GM08714 (cell line): ENCODE measurements at regions not wholly inside any gene's neighbourhood (a gene's known extent, or its start where the extent isn't known, plus 50 kb on each side); places are given as distances from the start of the nearest gene placed in this dataset.

ENCODE experiments used
- H3K4me3 ChIP-seq: fragments of 200-500 bp; sonication (Bioruptor generic); 2 replicates; pipeline ENCODE4 v1.5.1; 2014; ENCODE audit warnings: mild to moderate bottlenecking, low read length, inconsistent platforms
- ZNF274 ChIP-seq: IDR thresholded peaks from 2 replicates; pipeline ENCODE4 v1.6.1; 2012; ENCODE audit warnings: mild to moderate bottlenecking, low read depth, low read length

DNA sequence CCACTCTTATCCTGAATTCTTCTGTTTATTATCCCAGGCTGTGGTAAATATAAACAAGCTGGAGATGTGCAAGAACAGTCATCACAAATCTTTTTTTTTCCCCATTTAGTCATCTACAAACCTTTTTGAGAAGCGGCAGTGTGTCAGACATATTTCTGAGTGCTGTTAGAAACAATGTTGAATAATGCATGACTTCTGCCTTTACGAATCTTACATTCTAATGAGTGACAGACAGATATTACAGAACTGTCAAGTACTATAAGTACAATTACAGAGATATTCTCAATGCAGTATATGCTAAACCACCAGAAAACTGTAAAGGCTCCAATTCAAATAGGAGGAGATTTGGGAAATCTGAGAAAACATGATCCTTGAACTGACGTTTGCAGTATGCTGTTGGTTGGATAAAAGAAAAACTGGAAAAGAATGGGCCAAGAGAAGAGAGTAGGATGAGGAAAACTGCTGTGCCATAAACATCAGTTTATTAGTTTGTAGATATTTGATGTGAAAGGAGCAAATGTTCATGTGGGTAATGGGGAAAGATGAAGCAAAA lies 379.5 kb upstream of the SLC8A1 start:
- no peak for TF ChIP-seq ZNF274

DNA sequence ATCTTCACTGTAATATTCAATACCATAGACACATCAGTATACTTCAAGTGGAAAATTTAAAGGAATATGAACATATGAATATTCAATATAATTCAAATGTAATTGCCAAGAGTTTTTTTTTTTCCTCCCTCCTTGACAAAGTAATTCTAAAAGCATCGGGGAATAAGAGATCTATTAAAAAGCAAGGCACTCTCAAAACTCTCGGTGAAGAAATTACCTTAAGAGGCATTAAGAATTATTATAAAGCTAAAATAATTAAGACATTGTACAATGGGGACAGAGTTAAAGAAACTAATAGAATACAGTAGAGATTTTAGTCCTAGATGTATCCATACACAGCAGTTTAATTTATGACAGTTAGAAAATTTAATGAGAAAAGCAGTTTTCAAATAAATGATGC lies 390.0 kb upstream of the SLC8A1 start:
- no peak overlapping the region for H3K4me3 ChIP-seq
- no peak for TF ChIP-seq ZNF274

More for the DNA sequence above, 379.5 kb upstream of the SLC8A1 start:
- H3K4me3 ChIP-seq: no peak overlapping the region

DNA sequence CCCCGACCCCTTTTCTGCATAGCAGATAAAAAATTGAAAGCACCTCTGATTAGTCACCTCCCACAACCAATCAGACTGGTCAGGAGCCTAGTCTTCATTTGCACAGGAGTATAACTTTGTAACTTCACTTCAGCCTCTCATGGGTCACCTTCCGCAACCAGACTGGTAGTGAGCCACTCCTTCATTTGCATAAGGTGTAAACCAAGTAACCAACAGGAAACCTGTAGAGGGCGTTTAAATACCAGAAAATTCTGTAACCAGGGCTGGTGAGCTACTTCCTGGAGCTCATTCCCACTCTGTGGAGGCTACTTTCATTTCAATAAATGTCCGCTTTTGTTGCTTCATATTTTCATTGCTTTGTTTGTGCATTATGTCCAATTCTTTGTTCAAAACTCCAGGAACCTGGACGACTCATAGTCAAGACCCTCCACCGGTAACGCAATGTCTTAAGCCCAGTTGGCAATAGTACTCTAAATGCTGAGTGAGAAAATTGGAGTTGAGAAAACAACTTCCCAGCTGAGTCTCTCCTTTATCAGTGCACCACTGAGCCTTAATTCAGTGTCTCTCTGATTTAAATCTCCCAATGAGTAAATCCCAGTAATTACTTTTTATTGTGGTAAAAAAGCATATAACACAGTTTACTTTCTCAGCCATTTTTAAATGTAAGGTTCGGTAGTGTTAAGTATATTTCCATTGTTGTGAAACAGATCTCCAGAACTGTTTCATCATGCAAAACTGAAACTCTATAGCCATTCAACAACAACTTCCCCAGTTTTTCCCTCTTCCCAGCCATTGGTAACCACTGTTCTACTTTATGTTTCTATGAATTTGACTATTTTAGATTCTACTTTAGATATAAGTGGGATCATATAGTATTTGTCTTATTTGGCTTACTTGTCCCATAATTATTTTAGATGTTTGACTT lies 392.7 kb upstream of the SLC8A1 start:
- TF ChIP-seq ZNF274: no peak
- no peak overlapping the region for H3K4me3 ChIP-seq

DNA sequence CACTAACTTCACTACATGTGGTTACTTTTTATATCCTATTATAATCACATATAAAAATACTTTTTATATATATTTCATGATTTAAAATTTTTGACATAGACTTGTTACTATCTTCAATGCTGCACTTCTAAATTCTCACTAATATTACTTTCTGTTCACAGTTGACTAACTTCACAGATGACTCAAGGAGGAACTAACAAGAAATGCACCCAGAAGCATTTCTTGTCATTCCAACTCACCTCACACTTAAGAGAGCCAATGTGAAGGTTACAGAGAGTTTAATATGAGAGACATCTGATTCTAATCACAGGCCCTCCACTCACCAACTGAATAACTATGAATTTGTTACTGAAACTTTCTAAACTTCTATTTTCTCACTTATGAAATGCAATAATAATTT lies 399.8 kb upstream of the SLC8A1 start:
- TF ChIP-seq ZNF274: no peak
- H3K4me3 ChIP-seq: no peak overlapping the region

DNA sequence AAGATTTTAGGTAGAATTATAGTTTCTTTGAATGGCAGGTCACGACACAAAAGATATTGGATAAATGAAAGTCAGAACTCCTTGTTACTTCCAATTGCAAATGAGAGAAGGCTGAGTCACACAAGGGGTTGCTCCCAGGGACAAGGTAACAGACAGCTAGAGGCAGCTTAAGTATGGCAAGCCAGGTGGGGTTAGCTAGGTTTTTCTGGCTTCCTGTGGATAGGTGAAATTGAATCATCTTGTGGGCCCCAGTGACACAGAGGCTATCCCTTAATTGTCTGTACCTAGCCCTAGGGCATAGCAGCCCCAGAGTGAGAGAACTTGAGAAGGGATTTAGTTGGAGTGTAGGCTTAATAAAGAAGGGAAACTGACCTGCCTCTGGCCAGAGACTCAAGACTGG lies 407.7 kb upstream of the SLC8A1 start:
- no peak overlapping the region for H3K4me3 ChIP-seq
- no peak for TF ChIP-seq ZNF274

DNA sequence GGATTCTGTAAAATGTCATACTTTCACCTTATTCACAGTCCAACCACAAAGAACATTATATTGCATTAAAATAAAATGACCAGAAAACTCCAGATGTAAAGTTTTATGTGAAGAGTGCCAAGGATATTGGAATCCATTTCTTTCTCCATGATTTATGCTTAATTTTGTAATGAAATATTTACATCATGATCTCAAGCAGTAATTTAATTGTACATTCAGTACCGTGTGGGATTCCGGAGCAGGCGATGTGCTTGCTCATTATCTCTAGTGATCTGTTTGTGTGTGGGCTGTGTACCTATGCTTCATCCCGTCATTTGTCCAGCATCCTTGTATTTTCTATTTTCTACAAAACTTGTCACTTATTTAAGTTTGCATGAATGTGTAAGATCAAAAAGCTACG lies 415.9 kb upstream of the SLC8A1 start:
- H3K4me3 ChIP-seq: no peak overlapping the region

DNA sequence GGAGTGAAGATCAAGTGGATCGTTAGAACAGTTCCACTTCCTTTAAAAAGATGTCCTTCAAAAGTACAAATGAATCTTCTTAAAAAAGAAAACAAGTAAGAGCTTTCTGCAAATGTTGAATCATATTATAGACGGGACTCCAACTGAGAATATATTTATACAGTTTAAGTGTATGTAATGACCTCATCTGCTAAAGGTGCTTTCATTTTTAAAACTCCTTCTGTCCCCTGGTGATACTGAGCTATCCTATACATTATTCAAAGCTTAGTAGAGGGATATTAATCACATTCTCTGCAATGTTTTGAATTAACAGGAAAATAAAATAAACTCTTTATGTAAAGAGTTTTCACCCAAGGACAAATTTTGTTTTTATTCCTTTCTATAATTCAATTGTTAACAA lies 420.7 kb upstream of the SLC8A1 start:
- H3K4me3 ChIP-seq: no peak overlapping the region
- no peak for TF ChIP-seq ZNF274

More for the DNA sequence above, 415.9 kb upstream of the SLC8A1 start:
- no peak for TF ChIP-seq ZNF274

DNA sequence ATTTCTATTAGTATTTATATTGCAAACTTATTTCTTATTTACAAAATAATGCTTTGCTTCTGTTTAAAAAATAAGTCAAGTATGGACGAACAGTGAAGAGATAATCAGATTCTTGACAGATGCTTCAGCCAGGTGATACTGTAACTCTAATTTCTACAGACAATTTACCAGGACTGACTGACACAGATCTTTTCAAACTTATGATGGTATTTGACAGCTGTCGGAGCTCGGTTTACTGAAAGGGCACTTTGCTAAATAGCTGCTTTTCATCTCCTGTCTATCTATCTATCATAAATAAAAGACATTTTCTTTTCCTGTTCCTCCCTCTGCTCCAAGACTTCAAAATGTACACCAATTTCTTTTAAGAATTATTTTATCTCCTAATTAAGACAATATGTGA lies 422.5 kb upstream of the SLC8A1 start:
- TF ChIP-seq ZNF274: no peak
- H3K4me3 ChIP-seq: no peak overlapping the region

DNA sequence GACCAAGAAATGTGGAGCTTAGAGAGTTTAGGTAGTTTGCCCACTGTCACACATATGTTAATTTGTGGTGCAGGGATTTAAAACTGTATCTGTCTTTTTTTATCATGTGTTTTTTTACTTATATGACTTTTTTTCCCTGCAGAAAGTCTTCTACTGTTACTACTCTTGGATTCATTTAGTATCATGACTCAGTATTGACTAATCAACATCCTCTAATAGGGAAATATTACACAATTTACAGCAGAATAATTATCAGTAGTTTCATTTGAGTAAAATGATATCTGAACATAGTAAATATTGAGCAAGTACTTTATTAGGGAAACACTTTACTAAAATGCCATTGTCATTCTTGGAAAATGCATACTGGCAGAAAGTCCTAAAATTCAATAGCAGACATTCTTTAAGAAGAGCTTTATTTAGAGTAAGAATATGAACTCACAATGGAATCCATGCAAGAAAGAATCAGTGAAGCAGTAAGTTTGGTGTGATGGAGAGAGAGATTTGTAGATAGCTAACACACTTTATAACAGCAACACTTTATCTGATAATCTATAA lies 425.9 kb upstream of the SLC8A1 start:
- no peak overlapping the region for H3K4me3 ChIP-seq
- no peak for TF ChIP-seq ZNF274

DNA sequence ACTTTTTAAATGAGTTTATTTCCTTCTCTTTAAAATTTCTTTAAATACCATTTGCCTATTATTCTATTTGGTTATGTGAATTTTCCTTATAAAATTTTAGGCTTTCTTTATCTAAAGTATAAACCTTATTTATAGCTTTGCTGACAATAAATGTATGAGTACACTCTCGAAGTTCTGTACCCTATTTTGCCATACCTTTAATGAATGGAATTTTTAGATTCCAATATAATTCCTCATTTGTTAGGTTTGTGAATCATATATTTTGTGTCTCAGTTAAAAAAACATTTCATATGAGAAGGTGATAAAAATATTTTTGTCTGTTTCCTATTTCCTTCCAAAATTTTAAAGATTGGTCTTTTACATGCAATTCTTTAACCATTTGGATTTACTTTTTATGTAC lies 427.4 kb upstream of the SLC8A1 start:
- H3K4me3 ChIP-seq: no peak overlapping the region
- TF ChIP-seq ZNF274: no peak

DNA sequence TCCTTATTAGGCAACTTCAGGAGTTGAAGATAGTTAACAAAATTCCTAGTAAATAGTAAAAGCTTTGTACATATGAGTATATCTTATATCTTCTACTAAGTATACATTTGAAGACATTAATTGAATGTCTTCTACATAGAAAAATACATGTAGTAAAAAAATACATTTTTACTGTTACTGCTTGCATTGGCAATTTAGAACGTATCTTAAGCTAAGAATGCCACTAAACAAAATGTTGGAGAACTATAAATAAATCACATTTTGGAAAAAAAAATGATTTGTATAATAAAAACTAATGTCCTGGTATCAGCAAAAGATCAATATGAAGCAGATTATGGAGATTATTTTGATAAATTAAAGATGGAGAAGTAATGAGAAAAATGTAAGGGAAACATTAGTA lies 434.2 kb upstream of the SLC8A1 start:
- H3K4me3 ChIP-seq: no peak overlapping the region
- TF ChIP-seq ZNF274: no peak

DNA sequence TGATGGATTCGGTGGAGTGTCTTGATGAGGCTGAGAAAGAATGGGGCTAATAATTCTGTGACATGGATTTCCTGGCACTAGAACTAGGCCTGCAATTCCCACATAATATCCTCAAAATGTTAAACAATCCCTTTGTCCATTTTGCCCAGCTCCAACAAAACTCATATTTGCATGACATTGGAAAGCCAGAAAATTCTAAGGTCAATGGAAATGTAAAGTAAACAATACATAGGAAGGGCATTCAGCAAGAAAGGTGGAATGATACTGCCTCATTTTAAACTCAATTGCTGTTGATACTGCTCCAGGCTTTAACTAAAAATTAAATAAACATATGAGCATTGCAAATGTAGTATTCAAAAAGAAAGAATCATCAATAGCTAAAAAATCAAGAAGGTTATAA lies 434.8 kb upstream of the SLC8A1 start:
- no peak for TF ChIP-seq ZNF274
- H3K4me3 ChIP-seq: no peak overlapping the region

DNA sequence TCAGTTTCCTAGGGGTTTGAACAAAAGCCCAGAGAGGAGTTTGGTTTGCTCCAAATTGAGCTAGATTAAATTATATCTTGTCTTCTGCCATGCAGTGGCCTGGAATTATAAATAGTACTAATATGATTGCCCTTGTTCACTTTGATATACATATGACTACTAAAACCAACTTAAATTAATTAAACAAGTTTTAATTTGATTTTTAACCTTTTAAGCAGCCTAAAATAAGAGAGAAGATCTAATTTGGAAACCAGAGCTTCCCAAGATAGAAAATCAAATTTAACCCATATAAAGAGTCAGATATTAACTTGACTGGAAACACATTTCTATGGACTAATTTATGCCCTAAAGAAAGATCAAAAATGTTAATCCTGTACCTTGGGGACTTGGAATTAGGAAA lies 444.5 kb upstream of the SLC8A1 start:
- TF ChIP-seq ZNF274: no peak
- H3K4me3 ChIP-seq: no peak overlapping the region

DNA sequence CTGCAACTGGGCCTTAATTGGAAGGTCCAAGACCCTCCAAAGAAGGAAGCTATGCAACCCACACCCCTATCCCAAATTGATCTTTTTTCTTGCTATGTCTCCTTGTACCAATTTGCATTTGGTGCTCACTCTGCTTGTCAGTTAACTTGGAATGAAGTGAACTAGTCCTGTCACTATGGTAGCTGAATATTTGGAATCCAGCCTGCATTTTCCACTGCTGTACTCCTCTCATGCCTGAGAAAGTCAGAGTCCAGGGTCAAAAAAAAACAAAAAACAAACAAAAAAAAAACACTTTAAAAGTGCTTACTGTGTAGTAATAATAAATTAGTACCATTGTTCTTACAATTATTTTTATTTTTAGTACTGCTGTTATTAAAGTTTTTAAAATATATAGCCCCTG lies 462.8 kb upstream of the SLC8A1 start:
- H3K4me3 ChIP-seq: no peak overlapping the region
- TF ChIP-seq ZNF274: no peak

DNA sequence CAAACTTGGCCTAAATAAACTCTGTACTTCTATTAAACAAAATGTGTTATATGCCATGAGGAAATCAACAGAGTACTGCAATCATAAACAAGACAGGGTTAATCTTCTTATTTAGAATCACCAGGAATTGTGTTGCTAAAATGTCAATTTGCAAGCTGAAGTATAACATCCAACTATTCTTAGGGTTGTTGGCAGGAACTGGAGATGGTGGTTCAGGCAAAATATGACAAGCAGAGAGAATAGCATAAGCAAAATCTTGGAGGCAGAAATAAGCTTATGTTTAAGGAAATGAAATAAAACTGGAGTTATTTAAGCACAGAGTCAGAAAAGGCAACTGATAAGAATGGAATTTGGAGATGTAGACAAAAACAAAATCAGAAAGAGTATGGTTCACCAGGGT lies 463.8 kb upstream of the SLC8A1 start:
- TF ChIP-seq ZNF274: no peak
- H3K4me3 ChIP-seq: no peak overlapping the region

DNA sequence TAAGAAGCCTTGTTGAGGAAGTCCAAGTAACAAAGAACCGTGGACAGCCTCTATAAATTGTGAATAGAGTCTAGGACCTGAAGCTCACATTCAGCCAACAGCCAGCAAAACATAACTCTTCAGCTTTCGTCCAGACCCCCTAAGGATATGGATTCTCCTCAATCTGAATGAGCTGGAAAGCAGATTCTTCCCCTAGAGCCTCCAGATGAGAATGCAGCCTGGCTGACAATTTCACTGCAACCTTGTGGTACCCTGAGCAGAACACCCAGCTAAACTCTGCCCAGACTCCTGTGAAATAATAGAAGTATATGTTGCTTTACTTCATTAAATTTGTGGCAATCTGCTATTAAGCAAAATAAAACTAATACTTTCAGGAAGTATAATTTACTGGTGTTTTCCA lies 483.5 kb upstream of the SLC8A1 start:
- no peak for TF ChIP-seq ZNF274
- no peak overlapping the region for H3K4me3 ChIP-seq
